Muscle layer of duodenum (tissue), 2 donors: ENCODE measurements at regions not wholly inside any gene's neighbourhood (a gene's known extent, or its start where the extent isn't known, plus 50 kb on each side); places are given as distances from the start of the nearest gene placed in this dataset.
A peak's percentile ranks its signal among the peaks of the same experiment; 100 is the strongest.

Source experiments
- H3K27ac ChIP-seq: one replicate; pipeline ENCODE4 v1.7.0; 2013; ENCODE audit warnings: mild to moderate bottlenecking, low read length
- H3K27me3 ChIP-seq: one replicate; pipeline ENCODE4 v1.7.0; 2013; ENCODE audit warnings: low read depth, mild to moderate bottlenecking, control low read depth, low read length
- H3K36me3 ChIP-seq, 2 donors: one replicate each; pipeline ENCODE4 v1.7.0; 2013; ENCODE audit warnings: low read length in 2 of 2, control low read depth in 1 of 2, mild to moderate bottlenecking in 1 of 2; ENCODE audit not compliant: insufficient read depth in 2 of 2, control insufficient read depth in 1 of 2
- H3K4me1 ChIP-seq, 2 donors: one replicate each; pipeline ENCODE4 v1.7.0; 2013; ENCODE audit warnings: low read length in 2 of 2, mild to moderate bottlenecking in 2 of 2, control low read depth in 1 of 2, moderate library complexity in 1 of 2; ENCODE audit not compliant: insufficient read depth in 2 of 2, control insufficient read depth in 1 of 2
- H3K4me3 ChIP-seq, 2 donors: one replicate each; pipeline ENCODE4 v1.7.0; 2013; ENCODE audit warnings: low read length in 2 of 2, low read depth in 1 of 2, mild to moderate bottlenecking in 1 of 2
- H3K9me3 ChIP-seq, 2 donors: one replicate each; pipeline ENCODE4 v1.7.0; 2013; ENCODE audit warnings: low read length in 2 of 2, control low read depth in 1 of 2, mild to moderate bottlenecking in 1 of 2; ENCODE audit not compliant: control insufficient read depth in 1 of 2
- donor health status: healthy.

DNA sequence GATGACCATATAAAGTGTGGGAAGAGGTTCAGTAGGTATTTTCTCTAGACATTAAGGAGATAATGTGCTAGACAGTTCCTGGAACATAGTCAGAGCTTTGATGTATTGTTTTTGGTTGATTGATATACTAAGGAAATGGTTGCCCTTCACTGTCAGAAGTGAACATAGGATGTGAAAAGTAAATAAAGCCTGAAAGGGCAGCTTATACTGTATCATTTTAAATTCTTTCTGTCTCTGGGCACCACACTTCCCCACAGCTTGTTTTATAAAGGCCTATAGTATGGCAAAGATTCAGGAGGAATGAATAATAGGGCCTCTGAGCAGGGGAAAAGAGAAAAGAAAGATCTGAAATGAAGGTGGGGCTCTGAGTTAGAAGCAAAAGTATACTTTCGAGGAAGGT lies 72.7 kb upstream of the ITPRID2 start:
- Histone ChIP-seq H3K4me1 (no peaks in the 10 kb centered on the region), H3K27ac (no peak overlapping the region), H3K27me3 (no peaks in the 10 kb centered on the region), H3K4me3 (no peak overlapping the region), H3K36me3 (no peaks in the 10 kb centered on the region), H3K9me3 (no peaks in the 10 kb centered on the region)

DNA sequence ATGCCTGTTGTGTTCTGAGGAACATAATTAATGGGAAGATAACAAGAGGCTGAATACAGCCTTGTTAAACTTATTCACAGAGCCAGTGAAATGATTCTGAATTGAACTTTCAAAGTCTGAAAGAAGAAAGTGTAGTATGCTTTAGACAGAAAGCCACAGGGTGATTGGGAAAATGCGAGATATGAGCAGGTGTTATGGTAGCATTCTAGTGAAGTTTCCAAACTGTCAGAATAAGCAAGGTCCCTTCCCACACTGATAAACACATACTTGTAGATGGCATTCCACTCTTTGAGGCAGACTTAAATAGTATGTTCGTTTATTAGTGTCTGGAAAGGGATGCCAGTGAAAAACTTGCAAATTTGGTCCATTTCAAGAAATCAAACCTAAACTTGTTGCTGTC lies 70.5 kb upstream of the ITPRID2 start:
- no peak overlapping the region for H3K27ac ChIP-seq
- H3K4me3 ChIP-seq: no peak overlapping the region
- no peaks in the 10 kb centered on the region for H3K27me3 ChIP-seq
- H3K36me3 ChIP-seq: no peaks in the 10 kb centered on the region
- H3K4me1 ChIP-seq: no peaks in the 10 kb centered on the region
- H3K9me3 ChIP-seq: no peaks in the 10 kb centered on the region

DNA sequence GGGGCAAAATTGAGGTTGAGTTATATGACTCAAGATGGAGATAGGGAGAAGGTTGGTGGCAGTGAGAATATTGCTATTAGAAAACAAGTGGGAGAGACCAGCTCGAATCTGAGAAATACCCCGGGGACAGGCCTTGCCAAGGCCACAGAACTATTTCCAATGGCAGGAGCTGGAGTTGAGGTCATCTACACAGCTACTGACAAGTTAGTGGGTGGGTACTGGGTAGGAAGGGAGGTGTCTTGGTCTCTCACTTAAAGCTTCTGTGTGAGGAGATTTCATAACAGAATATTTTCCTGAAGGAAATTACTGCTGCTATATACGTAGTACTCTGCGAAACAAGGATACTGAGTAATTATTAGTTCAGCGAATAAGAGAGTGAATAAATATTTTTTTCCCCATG lies 69.4 kb upstream of the ITPRID2 start:
- no peaks in the 10 kb centered on the region for H3K36me3 ChIP-seq
- no peaks in the 10 kb centered on the region for H3K9me3 ChIP-seq
- H3K4me3 ChIP-seq: no peak overlapping the region
- no peaks in the 10 kb centered on the region for H3K27me3 ChIP-seq
- H3K4me1 ChIP-seq: no peaks in the 10 kb centered on the region
- no peak overlapping the region for H3K27ac ChIP-seq

DNA sequence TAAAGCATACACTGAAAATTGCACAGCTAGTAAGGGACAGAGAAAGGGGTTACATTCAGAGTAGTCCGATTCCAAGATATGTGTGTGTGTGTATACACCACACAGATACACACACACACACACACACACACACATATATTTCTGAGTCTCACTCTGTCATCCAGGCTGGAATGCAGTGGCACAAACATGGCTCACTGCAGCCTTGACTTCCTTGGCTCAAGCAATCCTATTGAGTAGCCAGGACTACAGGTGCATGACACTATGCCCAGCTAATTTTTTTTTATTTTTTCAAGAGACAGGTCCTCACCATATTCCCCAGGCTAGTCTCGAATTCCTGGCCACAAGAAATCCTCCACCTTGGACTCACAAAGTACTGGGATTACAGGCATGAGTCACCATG lies 68.1 kb upstream of the ITPRID2 start:
- H3K36me3 ChIP-seq: no peaks in the 10 kb centered on the region
- no peaks in the 10 kb centered on the region for H3K4me1 ChIP-seq
- H3K9me3 ChIP-seq: no peaks in the 10 kb centered on the region
- no peak overlapping the region for H3K27ac ChIP-seq
- no peak overlapping the region for H3K4me3 ChIP-seq
- no peaks in the 10 kb centered on the region for H3K27me3 ChIP-seq

DNA sequence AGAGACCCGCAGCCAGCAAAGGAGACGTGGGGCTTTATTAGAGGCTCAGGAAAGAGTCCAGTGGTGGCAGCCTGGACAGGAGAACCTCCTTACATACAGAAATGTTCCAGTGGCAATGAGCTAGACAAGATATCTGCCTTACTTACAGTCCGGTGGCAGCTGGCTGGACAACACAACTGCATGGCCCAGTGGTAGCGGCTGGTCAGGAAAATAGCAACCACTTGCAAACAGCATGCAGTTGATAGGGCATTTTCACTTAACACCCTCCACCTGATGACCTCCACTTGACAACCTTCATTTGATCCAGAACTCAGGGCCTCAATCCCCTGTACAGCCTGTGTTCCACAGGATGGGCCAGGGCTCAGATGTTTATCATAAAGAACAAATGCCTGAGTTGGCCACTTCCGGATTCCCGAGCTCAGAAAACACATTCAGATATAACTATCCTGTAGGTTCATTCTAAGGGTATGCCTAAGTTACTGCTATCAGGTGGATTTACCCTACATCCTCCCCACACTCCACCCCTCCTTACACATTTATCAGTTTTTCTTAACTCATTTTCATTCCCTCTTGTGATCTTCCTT lies 63.3 kb upstream of the ITPRID2 start:
- no peaks in the 10 kb centered on the region for H3K4me1 ChIP-seq
- no peaks in the 10 kb centered on the region for H3K36me3 ChIP-seq
- no peak overlapping the region for H3K27ac ChIP-seq
- no peak overlapping the region for H3K4me3 ChIP-seq
- H3K27me3 ChIP-seq: no peaks in the 10 kb centered on the region
- no peaks in the 10 kb centered on the region for H3K9me3 ChIP-seq

DNA sequence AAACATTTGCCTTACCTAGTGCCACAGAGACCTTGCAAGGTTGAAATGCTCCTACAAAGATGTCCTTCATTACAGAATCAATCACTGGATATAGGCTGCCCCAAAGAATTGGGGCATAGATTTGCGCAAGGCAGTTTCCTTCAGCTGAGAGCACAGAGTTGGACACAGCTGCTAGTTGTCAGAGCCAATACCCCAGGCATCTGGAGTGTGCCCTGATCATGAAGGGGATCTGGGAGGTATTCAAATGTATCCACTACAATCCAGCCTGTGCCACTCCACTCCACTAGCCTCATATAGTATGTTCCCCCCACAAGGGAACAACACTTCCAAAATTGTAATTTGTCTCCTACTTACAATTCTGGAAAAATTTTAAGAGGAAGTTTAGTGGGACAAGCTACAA lies 62.3 kb upstream of the ITPRID2 start:
- Histone ChIP-seq H3K9me3 (no peaks in the 10 kb centered on the region), H3K27ac (no peak overlapping the region), H3K4me3 (no peak overlapping the region), H3K4me1 (no peaks in the 10 kb centered on the region), H3K27me3 (no peaks in the 10 kb centered on the region), H3K36me3 (no peaks in the 10 kb centered on the region)

DNA sequence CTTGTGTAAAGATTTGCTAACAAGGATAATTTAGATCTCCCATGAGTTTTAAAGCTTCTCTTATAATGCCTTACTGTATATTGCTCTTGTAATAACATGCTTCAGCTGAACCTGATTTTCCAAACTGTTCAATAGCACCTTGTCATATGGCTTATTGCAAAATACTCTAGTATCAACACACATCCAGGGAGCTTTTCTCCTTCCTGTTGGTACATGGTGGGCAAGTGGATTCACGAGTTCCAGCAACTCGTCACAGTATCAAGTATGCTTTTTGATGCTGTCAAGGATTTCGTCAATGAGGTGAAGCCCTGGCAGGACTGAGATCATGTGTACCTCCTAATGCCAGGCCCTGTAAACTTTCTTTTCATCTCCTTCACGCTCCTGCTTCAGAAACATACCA lies 59.5 kb upstream of the ITPRID2 start:
- no peak overlapping the region for H3K27ac ChIP-seq
- H3K9me3 ChIP-seq: no peaks in the 10 kb centered on the region
- no peak overlapping the region for H3K4me3 ChIP-seq
- H3K27me3 ChIP-seq: no peaks in the 10 kb centered on the region
- no peaks in the 10 kb centered on the region for H3K36me3 ChIP-seq
- H3K4me1 ChIP-seq: no peaks in the 10 kb centered on the region

DNA sequence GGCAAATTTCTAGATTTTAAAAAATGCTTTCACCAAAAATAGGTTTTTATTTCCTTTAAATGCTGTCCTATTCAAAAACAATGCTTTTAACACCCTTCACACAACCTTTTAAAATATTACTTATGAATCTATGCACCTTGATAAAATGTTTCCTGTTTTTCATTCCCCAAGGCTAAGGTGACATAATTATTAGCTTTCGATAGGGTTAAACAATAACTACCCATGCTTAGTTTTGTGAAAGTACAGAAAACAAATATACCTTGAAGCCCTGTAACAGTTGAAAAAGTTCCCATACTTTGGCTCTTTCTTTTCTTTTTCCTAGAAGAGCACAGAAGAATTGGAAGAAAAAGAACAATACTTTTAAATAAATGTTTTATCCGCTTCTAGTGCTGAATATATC lies 54.9 kb upstream of the ITPRID2 start:
- H3K9me3 ChIP-seq: no peaks in the 10 kb centered on the region
- no peaks in the 10 kb centered on the region for H3K27me3 ChIP-seq
- H3K4me3 ChIP-seq: no peak overlapping the region
- H3K4me1 ChIP-seq: peaks cover 0 to 3% of the 10 kb centered on the region in 2 donors
- no peak overlapping the region for H3K27ac ChIP-seq
- H3K36me3 ChIP-seq: no peaks in the 10 kb centered on the region

DNA sequence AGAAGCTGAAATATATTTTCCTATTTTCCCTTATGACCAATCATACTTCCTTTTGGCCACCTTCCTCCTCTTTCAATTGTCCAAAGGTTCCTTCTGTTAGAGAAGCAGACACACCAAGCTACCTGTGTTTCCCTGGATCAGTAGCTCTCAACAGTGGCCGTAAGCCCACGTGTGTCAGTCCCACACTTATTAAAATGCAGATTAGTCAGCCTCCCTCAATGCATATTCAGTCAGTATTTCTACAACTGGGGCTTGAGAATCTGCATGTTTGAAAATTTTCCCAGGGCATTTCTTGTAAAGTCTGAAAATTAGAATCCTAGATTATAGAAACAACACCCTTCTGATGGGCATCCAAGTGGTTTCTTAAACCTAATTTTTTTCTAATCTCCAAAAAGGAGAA lies 54.0 kb upstream of the ITPRID2 start:
- no peak overlapping the region for H3K4me3 ChIP-seq

DNA sequence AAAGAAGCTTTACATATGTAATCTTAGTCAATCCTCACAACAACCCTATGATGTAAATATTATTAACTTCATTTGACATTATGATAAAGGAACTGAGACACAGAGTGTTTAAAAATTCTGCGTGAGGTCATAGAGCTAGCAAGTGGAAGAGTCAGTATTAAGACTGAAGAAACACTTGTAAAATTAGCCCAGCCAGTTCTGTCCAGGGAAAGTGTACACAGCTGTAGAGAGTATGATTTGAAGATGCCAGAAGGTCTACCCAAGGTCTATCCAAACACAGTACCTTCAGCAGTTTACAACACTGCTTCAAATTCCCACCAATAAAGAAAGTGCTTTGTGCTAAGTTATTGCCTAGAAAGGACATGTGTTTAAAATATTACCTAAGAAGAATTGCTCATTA lies 51.7 kb upstream of the ITPRID2 start:
- Histone ChIP-seq H3K36me3 (no peaks in the 10 kb centered on the region), H3K9me3 (no peaks in the 10 kb centered on the region), H3K4me3 (no peak overlapping the region), H3K27me3 (no peaks in the 10 kb centered on the region), H3K27ac (no peak overlapping the region), H3K4me1 (peaks cover 0 to 8% of the 10 kb centered on the region in 2 donors)

More for the DNA sequence above, 54.0 kb upstream of the ITPRID2 start:
- H3K9me3 ChIP-seq: no peaks in the 10 kb centered on the region
- peaks cover 0 to 8% of the 10 kb centered on the region in 2 donors for H3K4me1 ChIP-seq
- H3K36me3 ChIP-seq: no peaks in the 10 kb centered on the region
- H3K27ac ChIP-seq: no peak overlapping the region
- no peaks in the 10 kb centered on the region for H3K27me3 ChIP-seq

DNA sequence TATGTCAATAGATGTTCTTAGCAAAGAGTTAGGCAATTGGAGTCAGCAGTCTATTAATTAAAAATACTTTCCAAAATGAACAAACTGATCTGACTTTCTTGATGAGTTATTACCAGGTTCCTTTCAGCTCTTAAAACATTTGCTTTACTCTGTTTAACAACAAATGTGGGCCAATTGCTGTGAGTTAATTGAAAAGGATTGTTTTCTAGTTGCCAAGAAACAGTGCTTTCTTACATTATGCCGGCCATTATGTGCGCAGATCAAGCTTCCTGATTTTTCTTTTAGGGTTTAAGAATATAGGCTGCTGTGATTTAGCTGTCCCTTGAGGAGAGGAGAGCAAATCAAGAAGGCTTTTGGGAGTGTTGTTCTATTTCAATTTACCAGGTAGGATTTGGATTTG lies 50.5 kb upstream of the ITPRID2 start:
- Histone ChIP-seq H3K27ac (peak overlapping the region; percentile 14), H3K4me3 (peak overlapping the region in 1 of 2 donors; percentile 19), H3K27me3 (no peaks in the 10 kb centered on the region)

More for the DNA sequence above, 50.5 kb upstream of the ITPRID2 start:
- H3K36me3 ChIP-seq: no peaks in the 10 kb centered on the region
- H3K4me1 ChIP-seq: peaks cover 0 to 8% of the 10 kb centered on the region in 2 donors
- no peaks in the 10 kb centered on the region for H3K9me3 ChIP-seq
